RPMI8226 (cell line): ENCODE measurements at regions not wholly inside any gene's neighbourhood (a gene's known extent, or its start where the extent isn't known, plus 50 kb on each side); places are given as distances from the start of the nearest gene placed in this dataset.

Source experiments
- DNase-seq: peaks from one replicate; pipeline ENCODE4 v3.0.0-alpha.2; 2015

DNA sequence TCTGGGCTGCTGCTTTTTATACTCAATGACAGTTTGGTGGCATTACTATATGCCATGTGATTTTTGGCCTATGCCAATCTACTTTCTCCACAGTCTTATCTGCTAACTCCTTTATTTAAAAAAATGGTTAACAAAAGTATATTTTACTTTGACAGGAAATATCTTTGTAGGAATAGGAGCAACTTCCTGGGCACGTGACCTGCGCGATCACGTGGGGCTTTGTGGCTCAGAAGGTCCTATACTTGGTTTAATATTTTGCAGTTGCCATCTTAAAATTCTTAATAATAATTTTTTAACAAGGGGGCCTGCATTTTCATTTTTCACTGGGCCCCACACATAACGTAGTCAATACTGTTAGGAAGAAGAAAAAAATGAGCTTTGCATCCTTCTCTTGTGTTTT, 249.7 kb downstream of the ACTR3 start:
- no peak for DNase-seq

GRCh38 chr2:114156366-114157056, 266.6 kb downstream of the ACTR3 start:
- DNase-seq, result no peak

DNA sequence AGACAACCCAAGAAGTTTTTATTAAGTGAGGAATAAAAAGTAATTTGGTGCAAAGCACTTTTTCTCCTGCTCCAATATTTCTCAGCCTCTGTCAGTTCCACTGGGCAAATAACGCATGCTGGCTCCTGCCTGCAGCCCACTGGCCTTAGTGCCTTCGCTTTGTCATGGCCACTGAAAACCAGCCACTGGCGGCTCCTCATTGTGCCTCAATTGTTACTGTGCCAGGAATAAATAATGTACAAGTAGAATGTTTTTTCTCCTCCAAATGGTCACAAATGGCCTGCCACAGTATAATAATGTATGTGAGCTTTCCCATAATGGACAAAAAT, 267.1 kb downstream of the ACTR3 start:
- DNase-seq, result no peak

DNA sequence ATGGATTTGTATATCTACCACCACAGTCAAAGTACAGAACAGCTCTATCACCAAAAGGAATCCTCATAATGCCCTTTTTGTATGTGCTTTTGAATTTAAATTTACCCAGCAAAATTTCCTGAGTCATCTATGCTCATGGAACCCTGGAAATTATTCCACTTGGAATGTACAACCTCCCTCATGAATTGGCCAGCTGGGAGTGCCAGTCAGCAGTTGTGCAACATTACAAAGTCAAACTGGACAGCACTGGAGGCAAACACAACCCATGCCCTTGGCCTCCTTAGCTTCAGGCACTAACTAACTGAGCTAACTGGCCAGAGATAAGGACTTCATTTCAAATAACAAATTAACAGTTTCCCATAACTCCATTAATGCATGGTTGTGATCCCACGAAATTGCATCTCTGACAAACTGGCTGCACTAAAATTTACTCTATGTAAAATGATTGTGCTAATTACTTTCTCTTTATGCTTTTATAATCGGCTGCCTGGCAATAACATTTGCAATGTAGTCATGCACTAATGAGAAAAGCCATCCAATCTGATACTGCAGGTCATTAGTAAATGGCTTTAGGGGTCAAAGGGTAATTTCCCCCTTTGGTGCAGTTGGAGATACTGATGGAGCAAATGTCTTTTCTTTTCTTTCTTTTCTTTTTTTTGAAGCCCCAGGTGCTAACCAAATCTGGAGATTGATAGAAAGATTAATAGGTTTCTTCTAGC, 270.5 kb downstream of the ACTR3 start:
- no peak for DNase-seq

GRCh38 chr2:114161371-114161770, 271.5 kb downstream of the ACTR3 start:
- DNase-seq, result no peak

GRCh38 chr2:114167799-114168198, 274.6 kb upstream of the DPP10 start:
- no peak for DNase-seq

GRCh38 chr2:114170070-114170469, 272.4 kb upstream of the DPP10 start:
- DNase-seq, result no peak

DNA sequence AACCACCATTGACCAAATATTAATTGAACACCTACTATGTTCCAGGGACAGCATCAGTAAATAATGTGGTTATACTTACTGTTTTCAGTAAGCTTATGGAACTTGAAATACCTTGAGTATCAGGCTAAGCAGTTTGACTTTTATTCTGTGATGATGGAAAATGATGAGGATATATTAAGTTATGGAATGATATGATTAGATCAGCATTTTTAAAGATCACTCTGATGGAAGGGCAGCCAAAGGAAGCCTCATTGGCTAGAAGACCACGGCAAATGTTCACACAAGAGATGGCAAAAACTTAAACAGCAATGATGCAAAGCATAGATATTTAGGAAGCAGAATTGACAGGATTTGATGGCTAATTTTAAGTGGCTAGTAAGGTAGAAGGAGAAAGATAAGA, 266.9 kb upstream of the DPP10 start:
- DNase-seq, result no peak

DNA sequence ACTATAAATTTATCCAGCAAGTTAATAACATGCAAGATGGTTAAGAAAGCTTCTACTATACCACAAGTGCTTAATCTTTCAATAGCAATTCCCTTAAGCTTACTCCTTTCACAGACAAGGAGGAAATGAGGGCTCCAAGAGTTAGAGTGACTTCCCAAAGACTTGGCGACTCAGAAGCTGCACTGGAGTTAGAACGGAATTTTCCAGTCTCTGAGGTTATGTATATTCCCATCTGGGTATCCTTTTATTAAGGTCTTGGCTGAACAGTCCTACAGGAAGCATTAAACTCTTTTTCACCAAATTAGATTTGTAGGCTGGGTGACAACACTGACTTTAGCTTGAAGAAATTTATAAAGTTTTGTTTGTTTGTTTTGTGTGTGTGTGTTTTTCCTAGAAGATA, 256.9 kb upstream of the DPP10 start:
- no peak for DNase-seq

GRCh38 chr2:114192362-114192761, 250.1 kb upstream of the DPP10 start:
- DNase-seq, result no peak

GRCh38 chr2:114201781-114202180, 240.7 kb upstream of the DPP10 start:
- no peak for DNase-seq

GRCh38 chr2:114203679-114204078, 238.8 kb upstream of the DPP10 start:
- no peak for DNase-seq

DNA sequence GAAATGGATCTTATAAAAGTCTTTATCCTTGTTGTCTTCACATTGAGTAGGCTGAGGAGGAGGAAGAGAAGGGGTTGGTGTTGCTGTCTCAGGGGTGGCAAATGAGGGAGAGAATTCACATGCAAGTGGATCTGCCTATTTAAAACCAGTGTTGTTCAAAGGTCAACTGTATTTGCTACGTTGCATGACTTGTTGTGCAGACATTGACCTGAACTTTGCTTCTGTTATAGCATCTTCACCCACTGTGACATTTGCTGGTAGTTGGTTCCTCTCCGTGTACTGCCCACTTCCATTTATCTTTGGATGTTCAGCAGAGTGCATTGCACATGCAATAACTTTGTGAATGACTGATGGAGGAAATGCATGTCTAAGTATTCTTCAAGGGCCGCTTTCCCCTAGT, 228.6 kb upstream of the DPP10 start:
- no peak for DNase-seq

DNA sequence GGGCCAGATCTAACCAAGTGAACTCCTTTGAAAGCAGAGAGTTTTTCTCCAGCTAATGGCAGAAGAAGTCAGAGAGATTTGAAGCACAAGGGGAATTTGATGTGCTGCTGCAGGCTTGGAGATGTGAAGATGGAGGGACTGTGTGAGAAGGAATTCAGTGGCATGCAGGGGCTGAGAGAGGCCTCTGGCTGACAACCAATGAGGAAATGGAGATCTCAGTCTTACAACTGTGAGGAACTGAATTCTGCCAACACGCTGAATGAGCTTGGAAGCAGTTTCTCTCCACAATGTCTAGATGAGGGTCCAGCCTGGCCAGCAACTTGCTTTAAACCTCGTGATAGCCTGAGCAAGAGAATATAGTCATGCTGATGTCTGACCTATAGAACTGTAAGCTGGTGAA, 224.1 kb upstream of the DPP10 start:
- DNase-seq, result no peak

- DNase-seq, result no peak
These were observed 223.0 kb upstream of the DPP10 start for GRCh38 chr2:114219456-114219855.

- no peak for DNase-seq
These were observed 220.1 kb upstream of the DPP10 start for GRCh38 chr2:114222344-114222743.

DNA sequence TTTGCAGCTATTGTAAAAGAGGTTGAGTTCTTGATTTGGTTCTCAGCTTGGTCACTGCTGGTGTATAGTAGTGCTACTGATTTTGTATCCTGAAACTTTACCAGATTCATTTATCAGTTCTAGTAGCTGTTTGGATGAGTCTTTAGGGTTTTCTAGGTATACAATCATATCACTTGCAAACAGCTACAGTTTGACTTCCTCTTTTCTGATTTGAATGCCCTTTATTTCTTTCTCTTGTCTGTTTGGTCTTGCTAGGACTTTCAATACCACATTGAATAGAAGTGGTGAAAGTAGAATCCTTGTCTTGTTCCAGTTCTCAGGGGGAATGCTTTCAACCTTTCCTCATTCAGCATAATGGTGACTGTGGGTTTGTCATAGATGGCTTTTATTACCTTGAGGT, 210.5 kb upstream of the DPP10 start:
- no peak for DNase-seq

GRCh38 chr2:114237331-114237730, 205.1 kb upstream of the DPP10 start:
- no peak for DNase-seq

- DNase-seq, result no peak
These were observed 203.4 kb upstream of the DPP10 start for GRCh38 chr2:114238910-114239559.

DNA sequence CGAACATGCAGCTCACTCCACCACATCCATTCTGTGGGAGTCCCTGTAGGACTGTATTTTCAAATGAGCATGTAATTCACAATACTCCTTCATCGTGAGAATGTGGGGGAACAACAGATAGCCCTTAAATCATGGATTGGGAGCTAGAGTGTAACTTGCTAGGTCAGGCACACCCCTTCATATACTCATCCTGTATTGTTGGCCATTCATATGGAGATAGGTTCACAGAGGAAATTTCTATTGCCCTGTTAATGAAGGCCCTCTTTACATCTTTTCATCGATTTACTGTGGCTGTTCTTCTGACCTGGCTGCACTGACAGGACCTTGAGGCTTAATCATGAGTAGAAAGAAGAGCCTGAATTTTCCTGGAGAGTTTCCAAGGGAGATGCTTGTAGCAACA, 193.8 kb upstream of the DPP10 start:
- no peak for DNase-seq

DNA sequence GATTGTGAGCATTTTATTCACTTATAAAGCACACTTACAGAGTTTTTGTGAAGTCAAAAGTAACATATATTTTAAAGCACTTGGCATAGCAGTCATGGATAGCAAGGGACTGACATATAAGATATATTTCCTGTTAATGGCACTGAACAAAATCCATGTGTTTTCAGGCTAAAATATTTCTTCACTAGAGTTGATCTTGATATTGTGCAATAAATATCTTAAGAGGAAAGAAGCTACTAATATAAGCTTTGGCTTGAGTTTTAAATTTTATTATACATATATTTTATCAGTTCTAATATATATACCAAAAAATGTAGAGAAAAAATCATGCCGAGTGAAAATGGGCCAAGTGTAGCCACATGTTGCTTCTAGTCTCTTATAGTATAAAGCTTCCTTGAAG, 189.7 kb upstream of the DPP10 start:
- no peak for DNase-seq

DNA sequence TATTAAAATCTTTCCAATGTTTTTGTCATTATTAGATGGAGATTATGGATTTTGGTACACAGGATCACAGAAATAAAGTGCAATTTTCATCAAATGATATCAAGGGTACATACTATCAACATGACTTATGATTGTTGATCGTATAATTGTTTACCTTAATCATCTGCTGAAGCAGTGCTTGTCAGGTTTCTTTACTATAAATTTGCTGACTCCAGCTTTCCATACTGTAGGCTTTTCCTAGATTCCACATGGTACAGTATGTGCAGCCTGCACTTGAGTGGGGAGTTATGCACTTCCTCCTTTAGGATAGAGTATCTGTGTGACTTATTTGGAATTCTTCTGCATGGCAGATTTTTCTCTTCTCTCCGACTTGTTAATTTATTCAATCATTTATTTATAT, 187.6 kb upstream of the DPP10 start:
- no peak for DNase-seq

DNA sequence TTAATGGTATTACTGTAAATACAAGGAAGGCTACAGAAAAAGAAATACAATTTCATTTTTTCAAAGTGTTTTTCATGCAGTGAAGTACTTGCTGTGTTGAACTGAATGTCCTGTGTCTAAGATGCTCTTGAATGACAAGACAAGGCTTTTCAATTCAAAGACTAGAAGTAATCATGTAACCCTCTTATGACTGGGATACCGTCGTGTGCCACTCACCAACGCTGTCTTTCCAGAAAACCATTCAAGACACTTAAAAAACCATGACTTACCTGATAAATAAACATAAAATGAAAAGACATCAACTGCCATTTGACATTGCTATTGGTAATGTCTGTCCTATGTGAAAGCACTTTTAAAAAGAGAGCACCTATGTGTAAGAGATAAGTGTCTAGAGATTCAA, 183.1 kb upstream of the DPP10 start:
- DNase-seq, result no peak

DNA sequence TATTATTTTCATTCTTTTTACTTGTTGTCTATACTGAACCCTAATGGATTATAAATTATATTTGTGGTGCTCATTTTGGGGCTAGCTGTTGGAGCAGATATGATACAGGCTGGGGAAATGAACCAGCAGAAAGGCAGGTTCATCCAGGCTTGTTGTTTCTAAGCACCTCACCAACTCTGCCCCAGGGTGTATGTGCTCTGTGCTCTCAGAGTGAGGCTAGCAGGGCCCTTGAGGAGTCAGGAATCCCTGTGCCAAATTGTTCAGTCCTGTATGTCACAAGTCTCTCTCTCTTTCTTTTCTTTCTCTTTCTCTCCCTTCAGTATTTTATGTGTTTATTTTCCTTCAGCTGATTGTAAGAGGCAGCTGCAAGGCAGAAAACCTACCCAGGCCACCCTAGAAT, 181.1 kb upstream of the DPP10 start:
- DNase-seq, result no peak

DNA sequence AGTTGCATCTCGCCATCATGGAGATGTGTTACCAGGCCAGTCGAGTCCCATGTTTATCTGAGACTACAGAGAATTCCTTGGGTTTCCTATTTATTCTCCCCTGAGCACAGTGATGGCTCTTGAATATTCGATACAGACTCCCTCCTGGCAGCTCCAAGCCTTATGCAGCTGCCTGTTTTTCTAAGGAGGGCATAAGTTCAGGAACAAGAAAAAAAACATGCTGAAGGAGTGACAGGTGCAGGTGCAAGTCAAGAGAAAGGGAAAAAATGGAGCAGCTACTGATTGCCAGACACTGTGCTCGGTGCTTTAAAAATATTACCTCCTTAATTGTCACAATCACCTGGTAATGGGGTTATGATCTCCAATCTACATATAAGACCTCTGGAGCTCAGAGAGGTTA, 177.2 kb upstream of the DPP10 start:
- DNase-seq, result no peak
